ENCODE measurements at regions not wholly inside any gene's neighbourhood (a gene's known extent, or its start where the extent isn't known, plus 50 kb on each side); places are given as distances from the start of the nearest gene placed in this dataset.

- Histone ChIP-seq H3K9me3 (ENCODE audit: low read length) (no peaks in the 10 kb centered on the region), H3K4me1 (ENCODE audit: insufficient read depth, low read length, poor library complexity, severe bottlenecking) (no peaks in the 10 kb centered on the region), H3K4me3 (ENCODE audit: low read depth, low read length, poor library complexity, severe bottlenecking) (no peak overlapping the region), H3K27ac (ENCODE audit: low read depth, low read length, poor library complexity, severe bottlenecking) (no peak overlapping the region), H3K9me2 (ENCODE audit: insufficient read depth, low read length) (no peaks in the 10 kb centered on the region), H4K20me1 (ENCODE audit: insufficient read depth, low read length) (no peaks in the 10 kb centered on the region), H3K36me3 (ENCODE audit: insufficient read depth, low read length) (no peaks in the 10 kb centered on the region), H2AFZ (ENCODE audit: low read length) (no peak overlapping the region), H3K79me2 (ENCODE audit: insufficient read depth, low read depth, low read length) (no peaks in the 10 kb centered on the region), H3K4me2 (ENCODE audit: low read length) (no peak overlapping the region)
- intact Hi-C loops (cut with micrococcal nuclease; ENCODE audit: unreplicated experiment) = no loop called here
- TF ChIP-seq EZH2phosphoT487 (IDR thresholded peaks at IDR 0.05; ENCODE audit: borderline replicate concordance, low read depth, low read length) (no peak), CTCF (conservative IDR thresholded peaks at IDR 0.05; ENCODE audit: low read length) (no peak)
- CTCF ChIA-PET (ENCODE audit: unreplicated experiment) = no interaction called here
- BruUV-seq (replicated peaks) = no TSS peak
- POLR2A ChIA-PET = interaction anchor here (0.6 kb wide), 1 partner anchor 688 kb away, joined by 4 read pairs; no protein-coding TSS in a partner anchor
- DNase-seq (ENCODE audit: low spot score) = no peak
These were observed 92.0 kb upstream of the SLC6A11 start for GRCh38 chr3:10723991-10724390.

- POLR2A ChIA-PET = no interaction called here
- no peak overlapping the region for H3K4me2 ChIP-seq (ENCODE audit: low read length)
- intact Hi-C loops (cut with micrococcal nuclease; ENCODE audit: unreplicated experiment) = no loop called here
- no peaks in the 10 kb centered on the region for H3K9me3 ChIP-seq (ENCODE audit: low read length)
- no peaks in the 10 kb centered on the region for H3K79me2 ChIP-seq (ENCODE audit: insufficient read depth, low read depth, low read length)
- H3K27ac ChIP-seq (ENCODE audit: low read depth, low read length, poor library complexity, severe bottlenecking) = no peak overlapping the region
- CTCF ChIA-PET (ENCODE audit: unreplicated experiment) = no interaction called here
- H3K4me1 ChIP-seq (ENCODE audit: insufficient read depth, low read length, poor library complexity, severe bottlenecking) = no peaks in the 10 kb centered on the region
- H2AFZ ChIP-seq (ENCODE audit: low read length) = no peak overlapping the region
- TF ChIP-seq CTCF (conservative IDR thresholded peaks at IDR 0.05; ENCODE audit: low read length) (no peak), EZH2phosphoT487 (IDR thresholded peaks at IDR 0.05; ENCODE audit: borderline replicate concordance, low read depth, low read length) (no peak)
- BruUV-seq (replicated peaks) = no TSS peak
- no peaks in the 10 kb centered on the region for H4K20me1 ChIP-seq (ENCODE audit: insufficient read depth, low read length)
- H3K36me3 ChIP-seq (ENCODE audit: insufficient read depth, low read length) = no peaks in the 10 kb centered on the region
- DNase-seq (ENCODE audit: low spot score) = no peak
- H3K4me3 ChIP-seq (ENCODE audit: low read depth, low read length, poor library complexity, severe bottlenecking) = no peak overlapping the region
- H3K9me2 ChIP-seq (ENCODE audit: insufficient read depth, low read length) = no peaks in the 10 kb centered on the region
These were observed 91.0 kb upstream of the SLC6A11 start for GRCh38 chr3:10725067-10725466.

GRCh38 chr3:10725846-10726245 is 90.2 kb upstream of the SLC6A11 start:
- intact Hi-C loops (cut with micrococcal nuclease; ENCODE audit: unreplicated experiment) = loop anchor here (2.0 kb wide), 1 partner anchor 25 kb away; no protein-coding TSS in a partner anchor
- no peak for DNase-seq (ENCODE audit: low spot score)
- ChIA-PET CTCF (ENCODE audit: unreplicated experiment) (no interaction called here), POLR2A (no interaction called here)
- Histone ChIP-seq H3K4me1 (ENCODE audit: insufficient read depth, low read length, poor library complexity, severe bottlenecking) (no peaks in the 10 kb centered on the region), H3K9me2 (ENCODE audit: insufficient read depth, low read length) (no peaks in the 10 kb centered on the region), H3K4me2 (ENCODE audit: low read length) (no peak overlapping the region), H3K27ac (ENCODE audit: low read depth, low read length, poor library complexity, severe bottlenecking) (no peak overlapping the region), H4K20me1 (ENCODE audit: insufficient read depth, low read length) (no peaks in the 10 kb centered on the region), H3K79me2 (ENCODE audit: insufficient read depth, low read depth, low read length) (no peaks in the 10 kb centered on the region), H3K4me3 (ENCODE audit: low read depth, low read length, poor library complexity, severe bottlenecking) (no peak overlapping the region), H2AFZ (ENCODE audit: low read length) (no peak overlapping the region), H3K36me3 (ENCODE audit: insufficient read depth, low read length) (no peaks in the 10 kb centered on the region), H3K9me3 (ENCODE audit: low read length) (no peaks in the 10 kb centered on the region)
- TF ChIP-seq EZH2phosphoT487 (IDR thresholded peaks at IDR 0.05; ENCODE audit: borderline replicate concordance, low read depth, low read length) (no peak), CTCF (conservative IDR thresholded peaks at IDR 0.05; ENCODE audit: low read length) (no peak)
- no TSS peak for BruUV-seq (replicated peaks)

Measured in OCI-LY7 (cell line).